Panc1 (cell line): ENCODE measurements at regions not wholly inside any gene's neighbourhood (a gene's known extent, or its start where the extent isn't known, plus 50 kb on each side); places are given as distances from the start of the nearest gene placed in this dataset.

Experiments
- CTCF ChIP-seq: fragments of 450-650 bp; IDR thresholded peaks from 2 replicates; pipeline ENCODE4 v1.5.1; 2017; ENCODE audit warnings: mild to moderate bottlenecking
- POLR2AphosphoS5 ChIP-seq: IDR thresholded peaks from 2 replicates; pipeline ENCODE4 v1.6.1; 2012; ENCODE audit warnings: mild to moderate bottlenecking, low read depth, low read length, moderate library complexity

- TF ChIP-seq POLR2AphosphoS5 (no peak), CTCF (no peak)
Measured at GRCh38 chr14:96729889-96730288, 67.3 kb upstream of the VRK1 start.
